NCI-H187 (cell line): ENCODE measurements at regions not wholly inside any gene's neighbourhood (a gene's known extent, or its start where the extent isn't known, plus 50 kb on each side); places are given as distances from the start of the nearest gene placed in this dataset.

ENCODE experiments used
- DNase-seq, 2 experiments: peaks; one replicate each; lab custom pipeline; 2025; lab: John Stamatoyannopoulos, UW

DNA sequence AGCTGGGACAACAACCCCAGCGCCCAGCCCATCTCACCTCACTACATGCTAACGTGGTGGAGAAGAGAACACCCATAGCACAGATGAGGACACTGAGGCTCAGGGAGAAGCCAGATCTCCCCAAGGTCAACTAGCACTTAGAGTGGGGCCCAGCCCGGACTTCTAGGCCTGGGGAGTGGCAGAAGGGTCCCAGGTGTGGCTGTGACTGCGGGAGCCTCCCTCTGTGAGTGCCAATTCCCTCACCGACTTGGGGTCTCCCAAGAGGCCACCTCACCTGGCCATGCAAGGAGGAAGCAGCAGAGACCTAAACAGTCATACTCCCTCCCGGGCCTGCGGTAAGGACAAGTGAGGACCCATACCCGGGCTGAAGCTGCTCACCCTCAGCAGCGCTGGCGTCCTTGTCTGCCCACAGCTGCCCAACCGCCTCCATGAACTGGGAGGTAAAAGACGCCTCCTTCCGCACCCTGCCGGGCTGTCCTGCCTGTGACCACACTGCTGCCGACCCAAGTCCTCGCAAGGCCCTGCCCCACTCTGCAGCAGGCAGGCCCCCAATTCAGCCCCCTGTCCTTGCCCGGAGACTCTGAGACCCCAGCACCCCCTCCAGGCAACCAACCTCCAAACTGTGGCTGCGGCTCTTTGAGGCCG is 93.2 kb upstream of the RTL6 start:
- DNase-seq, result no peak

DNA sequence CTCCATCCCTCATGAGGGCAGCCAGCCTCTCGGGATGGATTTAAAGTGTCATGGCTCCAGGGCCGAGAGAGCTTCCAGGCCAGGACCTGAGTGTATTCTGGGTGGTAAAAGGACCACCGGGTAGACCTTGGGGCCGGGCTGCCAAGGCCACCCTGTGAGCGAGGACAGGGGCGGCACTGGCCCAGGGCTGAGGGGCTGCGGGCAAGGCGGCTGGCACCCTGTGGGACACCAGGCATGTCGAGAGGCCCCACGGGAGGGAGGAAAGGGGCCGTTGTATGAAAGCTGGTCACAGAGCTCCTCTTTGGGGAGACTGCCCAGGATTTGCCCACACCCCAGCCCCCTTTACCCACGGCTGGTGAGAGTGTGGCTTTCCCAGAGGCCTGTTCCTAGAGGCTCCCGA is 92.3 kb upstream of the RTL6 start:
- no peak for DNase-seq

DNA sequence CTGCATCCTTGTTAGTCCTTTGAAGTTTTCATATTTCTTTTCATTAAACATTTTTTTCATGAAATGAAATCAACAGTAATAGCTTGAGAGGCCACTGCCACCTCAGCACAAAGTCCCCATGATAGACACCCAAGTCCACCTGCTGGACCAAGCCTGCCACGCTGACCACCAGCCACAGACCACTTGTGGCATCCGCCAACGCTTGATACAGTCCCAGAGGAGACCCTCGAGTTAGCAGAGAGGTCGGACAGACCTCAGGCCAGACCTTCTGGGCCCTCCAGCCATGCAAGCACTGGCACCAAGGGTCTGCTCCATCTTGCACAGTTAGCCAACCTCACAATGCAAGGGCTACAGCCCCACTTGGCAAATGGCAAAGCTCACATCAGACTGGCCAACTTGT is 91.8 kb upstream of the RTL6 start:
- DNase-seq, result no peak

DNA sequence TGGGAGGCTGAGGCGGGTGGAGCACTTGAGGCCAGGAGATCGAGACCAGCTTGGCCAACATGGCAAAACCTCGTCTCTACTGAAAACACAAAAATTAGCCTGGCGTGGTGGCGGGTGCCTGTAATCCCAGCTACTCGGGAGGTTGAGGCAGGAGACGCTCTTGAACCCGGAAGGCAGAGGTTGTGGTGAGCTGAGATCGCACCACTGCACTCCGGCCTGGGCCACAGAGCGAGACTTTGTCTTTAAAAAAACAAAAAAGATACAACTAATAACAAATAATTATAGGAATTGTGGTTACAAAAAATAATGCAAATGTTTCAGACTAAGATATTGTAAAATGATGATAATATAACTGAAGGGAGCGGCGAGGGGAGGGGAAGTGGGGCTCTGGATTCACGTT is 90.3 kb upstream of the RTL6 start:
- no peak for DNase-seq

DNA sequence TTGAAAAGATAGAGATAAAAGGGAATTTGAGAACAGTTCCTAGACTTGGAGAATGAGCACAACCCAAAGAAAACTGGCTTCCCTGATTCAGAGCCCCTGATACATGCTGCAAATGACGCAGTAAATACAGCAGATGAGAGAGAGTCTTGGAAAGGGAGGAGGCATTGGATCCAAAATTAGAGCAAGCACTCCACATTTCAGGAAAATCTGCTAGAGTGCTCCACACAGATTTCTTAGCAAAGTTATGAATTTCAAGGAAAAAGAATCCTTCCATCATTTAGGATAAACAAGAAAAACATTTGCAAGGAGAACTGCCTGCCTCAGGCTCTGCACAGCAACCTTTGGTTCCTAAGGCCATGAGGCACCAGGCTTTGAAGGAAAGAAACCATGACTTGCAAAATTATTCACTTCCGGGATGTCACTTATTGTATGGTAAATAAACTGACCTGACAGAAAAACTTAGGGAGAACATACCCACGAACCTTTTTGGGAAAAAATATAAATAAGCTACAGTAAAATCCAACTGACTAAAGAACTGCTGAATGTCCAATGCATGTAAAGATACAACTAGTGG is 89.8 kb upstream of the RTL6 start:
- DNase-seq, result no peak

DNA sequence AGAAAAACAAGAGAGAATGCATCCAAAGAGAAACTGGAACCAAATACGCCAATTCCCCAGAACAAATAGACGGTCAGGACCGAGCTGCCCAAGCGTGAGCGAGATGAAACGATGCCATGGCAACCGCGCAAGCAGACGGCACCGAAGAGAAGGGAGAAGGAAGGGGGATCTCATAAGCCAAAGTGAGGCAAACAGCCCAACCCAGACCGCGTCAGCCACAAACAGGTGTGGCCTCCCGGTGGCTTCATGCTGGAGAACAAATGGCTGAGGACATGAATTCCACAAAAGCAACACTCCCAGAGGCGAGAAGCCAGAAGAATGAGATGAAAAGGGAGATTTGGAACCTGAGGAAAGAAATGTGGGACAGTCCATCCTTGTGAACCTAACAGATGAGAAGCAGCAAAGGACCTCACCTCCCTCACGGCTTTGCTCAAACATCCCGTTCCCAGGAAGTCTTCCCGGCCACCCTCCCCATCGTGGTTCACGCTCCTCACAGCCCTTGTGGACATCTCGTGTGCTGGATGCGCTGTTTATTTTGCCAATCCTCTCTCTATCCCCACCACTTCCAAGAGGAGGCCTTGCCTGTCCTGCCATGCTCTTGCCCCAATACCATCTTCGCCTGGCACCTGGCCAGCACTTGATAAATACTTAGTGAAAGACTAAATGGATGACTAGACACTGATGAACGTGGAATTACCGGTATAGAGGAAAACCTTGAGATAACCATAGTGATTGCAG is 89.1 kb upstream of the RTL6 start:
- DNase-seq, result peak; percentile 44 to 60

DNA sequence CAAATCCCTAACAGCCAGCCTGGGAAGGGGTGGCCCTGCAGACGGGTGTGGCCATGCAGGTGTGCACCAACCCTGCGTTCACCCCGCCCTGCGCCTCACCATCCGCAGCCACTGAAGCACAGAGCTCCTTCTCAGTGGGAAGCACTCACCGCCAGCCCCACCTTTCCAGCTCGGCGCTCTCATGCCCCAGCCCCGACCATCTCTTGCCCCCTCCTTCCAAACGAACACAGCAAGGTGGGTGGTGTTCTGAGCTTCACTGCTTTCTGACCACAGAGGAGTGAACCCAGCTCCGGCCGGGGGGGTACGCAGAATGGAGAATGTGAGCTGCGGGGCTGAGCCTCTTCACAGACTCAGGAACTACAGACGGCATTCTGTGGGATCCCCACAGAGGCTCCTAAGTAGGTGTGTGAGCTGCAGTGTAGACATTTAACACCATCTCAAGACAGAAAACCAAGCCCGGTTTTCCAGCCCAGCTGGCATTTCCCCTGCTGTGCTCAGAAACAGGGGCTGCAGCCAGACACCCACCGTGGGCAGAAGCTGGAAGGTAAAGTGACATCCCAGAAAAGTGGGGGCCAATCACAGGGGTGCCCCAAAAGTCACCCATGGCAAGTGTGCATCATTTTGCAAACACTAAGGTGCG is 88.4 kb upstream of the RTL6 start:
- peak; percentile 53 to 80 for DNase-seq

DNA sequence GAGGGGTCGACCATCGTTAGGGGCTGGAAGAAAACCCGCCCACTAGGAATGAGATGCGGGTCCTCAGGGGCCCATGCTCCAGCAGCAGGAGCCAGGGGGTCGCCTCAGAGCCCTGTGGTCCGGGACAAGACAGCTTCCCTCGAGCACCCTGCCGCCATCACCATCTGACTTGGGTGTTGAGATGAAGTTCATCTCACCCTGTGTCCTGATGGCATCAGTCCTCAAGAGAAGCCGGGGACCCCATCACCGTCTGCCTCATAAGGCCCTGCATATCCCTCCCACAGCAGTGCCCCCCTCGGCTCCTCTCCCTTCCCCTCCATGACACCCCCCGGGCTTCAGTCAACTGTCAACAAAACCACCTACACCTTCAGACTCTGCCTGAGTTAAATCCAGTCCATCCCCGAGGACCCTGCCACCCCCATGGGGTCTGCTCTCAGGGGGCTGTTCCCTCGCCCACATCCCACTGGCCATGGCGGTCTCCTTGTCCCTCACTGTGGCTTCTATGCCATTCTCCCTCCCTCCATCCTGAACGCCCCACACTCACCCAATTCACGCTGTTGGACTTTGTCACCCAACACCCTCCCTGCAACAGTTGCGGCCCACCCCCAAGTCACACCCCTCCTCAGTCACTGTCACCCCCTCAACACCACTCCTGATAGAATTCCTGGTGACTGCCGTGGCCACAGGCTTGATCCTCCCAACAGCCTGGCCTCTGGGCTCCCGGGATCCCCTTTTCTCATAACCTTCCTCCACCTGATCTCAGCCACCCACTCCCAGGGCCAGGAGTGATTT is 87.7 kb upstream of the RTL6 start:
- DNase-seq, result no peak

DNA sequence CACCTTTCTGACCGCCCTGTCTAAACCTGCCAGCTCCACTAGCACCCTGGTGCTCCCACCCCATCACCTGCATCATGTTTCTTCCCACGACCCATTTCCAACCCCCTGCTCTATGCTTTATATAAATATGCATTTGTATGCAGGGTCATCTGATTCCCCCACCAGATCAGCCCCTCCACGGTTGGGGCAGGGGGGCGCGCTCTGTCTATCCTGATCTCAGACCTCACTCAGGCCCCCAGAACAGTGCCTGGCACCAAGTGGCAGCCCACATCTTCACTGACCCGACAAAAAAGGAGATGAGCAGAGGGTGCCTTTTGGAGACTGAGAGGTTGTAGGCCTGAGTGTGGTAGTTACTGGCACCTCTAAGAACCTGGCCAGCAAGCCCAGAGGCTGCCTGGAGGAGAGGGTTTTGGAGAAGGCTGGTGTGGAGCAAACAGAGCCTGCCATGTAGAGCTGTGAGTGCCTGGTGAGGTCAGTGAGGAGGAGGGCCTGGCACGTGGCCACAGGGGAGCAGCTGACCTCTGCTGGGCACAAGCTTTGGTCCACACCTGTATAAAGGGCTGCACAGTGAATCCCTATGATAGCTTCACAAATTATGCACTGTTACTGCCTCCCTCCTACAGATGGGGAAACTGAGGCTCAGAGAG is 86.3 kb upstream of the RTL6 start:
- no peak for DNase-seq

DNA sequence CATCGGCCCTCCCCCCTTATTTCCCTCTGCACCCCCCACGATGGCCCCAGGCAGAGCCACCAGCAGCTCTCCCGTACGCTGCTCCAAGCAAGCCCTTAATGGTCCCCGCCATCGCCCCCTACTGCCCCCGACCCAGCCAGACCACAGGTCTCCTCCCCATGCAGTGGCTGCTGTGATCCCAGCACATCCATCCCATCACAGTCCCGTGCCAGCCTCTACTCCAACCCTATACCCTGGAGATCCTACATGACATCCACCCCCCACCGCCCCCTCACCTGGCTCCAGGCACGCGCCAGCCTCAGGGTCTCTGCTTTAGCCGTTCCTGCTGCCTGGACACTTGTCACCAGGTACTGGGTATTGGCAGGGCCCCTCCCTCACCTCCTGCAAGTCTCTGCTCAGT is 85.8 kb upstream of the RTL6 start:
- no peak for DNase-seq

DNA sequence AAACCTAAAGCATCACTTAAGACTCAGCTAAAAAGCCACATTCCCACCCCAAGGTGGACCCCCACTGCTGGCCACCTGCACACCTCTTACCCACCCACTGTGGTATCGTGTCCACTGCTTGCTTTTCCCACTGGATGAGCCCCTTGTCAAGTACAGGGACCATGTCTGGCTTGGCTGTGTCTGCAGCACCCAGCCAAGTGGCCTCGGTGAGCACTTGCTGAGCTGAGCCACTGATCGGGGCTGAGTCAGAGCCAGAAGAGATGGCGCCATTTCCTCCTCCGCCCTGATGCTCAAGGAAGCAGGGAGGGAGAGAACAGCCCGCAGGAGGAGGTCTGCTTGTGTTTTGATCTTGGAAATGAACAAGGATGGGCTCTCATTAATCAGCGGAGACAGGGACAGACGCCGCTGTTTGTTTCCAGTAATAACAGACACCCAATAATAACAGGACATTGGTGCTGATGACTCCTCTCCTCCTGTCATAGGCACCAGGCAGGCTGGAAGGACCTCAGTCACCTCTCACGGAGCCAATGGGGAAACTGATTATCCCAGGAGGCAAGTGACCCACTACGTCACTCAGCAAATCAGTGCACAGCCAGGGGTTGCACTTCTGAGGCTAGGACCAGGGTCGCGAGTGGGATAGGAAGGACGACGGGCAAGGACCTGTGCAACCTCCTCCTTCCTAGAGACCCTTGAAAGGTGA is 85.2 kb upstream of the RTL6 start:
- no peak for DNase-seq

DNA sequence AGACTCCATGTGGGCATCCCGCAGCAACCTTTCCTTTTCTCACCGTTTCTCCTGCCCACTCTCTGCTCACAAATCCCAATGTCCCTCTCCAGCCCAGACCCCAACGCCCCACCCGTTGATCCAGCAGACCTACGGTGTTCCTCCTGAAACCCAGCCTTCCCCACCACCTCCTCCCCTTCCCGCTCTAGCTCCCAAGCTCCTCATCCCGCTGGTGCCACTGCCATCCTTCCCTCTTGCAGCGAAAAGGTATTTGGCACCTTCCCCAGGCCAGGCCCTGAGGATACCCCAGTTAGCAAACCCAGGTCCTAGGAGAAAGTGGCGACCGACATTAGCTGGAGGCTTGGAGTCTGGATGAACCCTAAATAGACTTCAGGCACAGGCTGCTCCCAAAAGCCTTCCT is 84.0 kb upstream of the RTL6 start:
- no peak for DNase-seq

DNA sequence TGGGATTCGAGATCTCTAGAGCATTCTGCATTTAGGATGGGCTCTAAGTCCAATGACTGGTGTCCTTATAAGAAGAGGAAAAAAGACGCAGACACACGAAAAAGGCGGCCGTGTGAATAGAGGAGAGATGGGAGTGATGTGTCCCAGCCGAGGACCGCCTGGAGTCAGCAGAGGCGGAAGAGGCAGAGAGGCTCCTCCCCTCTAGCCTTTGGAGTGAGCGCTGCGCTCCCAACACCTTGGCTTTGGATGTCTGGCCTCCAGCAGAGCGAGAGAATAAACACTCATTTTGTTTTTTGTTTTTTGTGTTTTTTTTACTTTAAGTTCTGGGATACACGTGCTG is 83.0 kb upstream of the RTL6 start:
- no peak for DNase-seq

DNA sequence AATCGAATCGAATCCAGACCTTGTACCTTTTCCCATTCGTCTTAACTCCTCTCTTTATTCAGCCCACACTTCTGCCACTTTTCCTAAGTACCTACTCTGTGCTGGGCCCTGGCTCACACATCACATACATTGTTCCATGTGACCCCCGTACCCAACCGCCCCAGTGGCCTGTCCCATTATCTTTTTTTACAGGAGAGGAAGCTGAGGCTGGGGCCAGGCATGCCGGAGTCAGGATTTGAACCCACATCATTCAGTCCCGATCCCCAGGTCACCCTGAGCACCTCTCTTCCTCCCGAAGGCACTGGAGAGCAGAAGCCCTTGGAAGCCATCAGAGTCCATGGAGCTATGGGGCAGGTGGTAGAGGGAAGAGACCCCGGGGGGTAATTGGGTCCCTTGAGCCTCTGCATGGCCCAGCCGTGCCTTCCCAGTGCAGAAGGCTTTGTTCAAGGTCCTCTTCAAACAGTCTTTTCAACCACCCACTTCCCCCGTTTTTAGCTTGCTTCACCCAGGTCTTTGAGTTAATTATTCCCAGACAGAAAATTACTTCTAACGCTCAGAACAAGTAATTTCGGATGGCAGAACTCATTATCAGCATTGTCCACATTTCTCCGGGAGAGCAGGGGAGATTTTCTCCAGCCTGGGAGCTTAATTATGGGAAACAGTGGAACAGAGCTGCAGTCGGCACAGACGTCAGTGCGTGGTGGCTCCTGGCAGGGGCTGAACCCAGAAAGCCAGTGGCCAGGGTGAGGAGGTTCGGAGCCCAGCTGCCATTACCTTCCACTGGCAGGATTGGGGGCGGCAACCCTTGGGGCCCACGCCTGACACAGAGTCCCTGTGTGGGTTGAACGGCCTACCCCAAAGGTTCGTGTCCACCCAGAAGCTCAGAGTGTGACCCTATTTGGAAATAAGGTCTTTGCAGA is 82.4 kb upstream of the RTL6 start:
- no peak for DNase-seq

DNA sequence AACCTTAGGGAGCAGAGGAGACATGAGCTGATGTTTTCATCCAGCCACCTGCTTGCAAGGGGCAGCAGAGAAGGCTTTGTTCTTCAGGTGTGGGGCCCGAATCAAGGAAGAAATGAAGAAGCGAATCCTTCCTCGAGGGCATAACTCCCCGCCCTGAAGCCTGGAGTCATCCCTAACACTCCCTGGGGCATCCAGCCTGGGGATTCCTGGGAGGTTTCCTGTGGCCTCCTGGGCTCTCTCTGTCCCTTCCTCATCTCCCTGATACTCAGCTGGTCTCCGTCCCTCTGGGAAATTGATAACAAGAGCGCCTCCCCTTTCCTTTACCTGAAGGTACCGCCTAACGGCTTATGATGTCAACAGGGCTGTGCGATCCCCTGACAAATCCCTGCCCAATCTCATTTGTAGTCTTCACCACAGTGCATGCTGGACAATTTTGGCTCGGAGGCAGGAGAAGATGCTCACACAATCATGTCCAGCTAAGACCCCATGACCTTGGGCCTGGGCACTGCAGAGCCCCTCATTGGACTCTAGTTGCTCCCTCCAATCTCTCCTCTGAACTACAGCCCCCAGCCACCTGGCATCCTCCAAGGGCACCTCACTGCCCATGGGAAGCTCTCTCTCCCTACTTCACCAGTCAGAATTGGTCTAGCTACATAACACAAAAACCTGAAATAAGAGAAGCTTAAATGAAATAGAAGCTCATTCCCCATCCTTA is 80.6 kb upstream of the RTL6 start:
- DNase-seq, result no peak

DNA sequence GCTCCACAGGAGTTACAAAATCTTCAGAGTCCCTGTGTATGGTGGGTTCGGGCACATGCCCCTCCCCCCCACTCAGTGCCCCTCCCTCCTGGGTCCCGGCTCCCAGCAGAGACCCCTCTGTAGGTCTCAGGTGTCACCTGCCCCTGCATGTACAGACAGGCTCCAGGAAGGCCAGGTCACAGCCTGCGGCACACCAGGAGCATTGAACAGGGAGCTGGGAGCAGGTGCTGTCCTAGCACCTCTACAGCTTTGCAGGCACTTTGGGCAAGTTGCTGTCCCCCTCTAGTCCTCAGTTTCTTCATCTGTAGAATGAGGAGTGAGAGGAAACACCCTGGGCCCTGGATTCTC is 80.1 kb upstream of the RTL6 start:
- no peak for DNase-seq

DNA sequence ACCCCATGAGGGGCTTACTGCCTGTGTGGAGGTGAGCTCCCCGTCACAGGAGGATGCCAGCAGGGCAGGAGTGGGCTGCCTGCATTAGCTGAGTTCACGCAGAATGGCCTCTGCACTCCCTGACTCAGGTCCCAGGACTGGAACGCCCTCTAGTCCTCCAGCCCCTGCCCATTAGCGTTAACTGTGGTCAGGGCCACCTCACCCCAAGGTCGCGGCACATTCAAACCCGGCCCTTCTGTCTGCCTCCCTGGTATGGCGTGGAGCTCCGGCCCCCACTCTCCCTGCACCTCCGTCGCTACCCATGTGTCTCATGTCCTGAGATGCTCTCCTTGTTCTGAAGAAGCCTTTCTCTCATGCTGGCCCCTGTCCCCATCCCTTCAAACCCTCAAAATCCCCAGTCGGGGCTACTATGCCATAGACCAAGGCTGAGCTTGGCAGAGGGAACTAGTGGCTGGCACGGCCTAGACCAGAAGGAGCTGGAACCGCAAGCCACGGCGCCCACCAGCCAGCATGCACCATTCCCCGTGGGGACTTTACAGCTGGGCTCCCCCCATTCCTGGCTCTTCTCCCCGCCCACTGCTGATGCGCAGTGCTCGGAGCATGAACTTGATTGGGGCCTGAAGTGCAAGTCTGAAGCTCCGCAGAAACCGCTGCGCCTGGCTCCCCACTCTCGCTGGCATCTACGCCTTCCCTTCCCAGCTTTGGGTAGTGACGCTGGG is 79.5 kb upstream of the RTL6 start:
- no peak for DNase-seq

DNA sequence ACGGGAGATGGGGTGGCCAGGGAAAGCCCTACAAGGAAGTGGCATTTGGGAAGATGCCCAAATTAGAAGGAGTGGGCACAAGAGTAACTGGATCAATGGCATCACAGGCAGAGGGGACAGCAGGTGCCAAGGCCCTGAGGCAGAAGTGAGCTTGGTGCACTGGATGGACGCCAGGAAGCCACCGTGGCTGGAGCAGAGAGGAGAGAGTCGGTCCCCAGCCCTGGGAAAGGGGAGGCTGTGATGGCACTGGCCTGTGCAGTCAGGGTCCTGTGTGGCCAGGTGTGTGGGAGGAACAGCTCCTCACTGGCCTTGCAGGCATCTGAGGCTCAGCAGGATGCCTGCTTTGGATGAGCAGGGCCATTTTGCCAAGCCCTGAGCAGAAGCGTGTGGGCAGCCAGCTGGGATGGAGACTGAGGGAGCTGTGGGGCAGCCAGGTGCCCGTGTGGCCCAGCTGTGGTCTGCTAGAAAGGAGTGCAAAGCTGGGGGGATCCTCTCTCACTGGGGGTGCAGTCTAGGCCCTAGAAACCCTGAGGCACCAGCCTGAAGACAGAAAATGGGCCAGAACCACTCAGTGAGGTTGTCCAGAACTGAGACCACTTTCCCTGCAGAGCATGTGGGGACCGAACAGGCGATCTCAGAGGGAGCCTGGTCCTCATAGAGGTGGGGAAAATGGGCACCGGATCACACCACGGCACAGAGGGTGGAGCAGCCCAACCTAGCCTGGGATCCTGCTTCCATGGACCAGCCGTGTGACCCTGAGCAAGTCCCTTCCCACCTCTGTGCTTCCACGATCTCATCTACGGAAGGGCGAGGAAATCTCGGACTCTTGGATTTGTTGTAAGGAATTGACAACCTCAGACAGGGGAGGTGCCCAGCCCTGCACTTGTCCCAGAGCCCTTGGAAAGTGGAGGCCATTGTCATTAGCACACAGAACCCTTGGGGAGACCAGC is 78.6 kb upstream of the RTL6 start:
- no peak for DNase-seq
